Erythroblast (primary cell): ENCODE measurements at regions not wholly inside any gene's neighbourhood (a gene's known extent, or its start where the extent isn't known, plus 50 kb on each side); places are given as distances from the start of the nearest gene placed in this dataset.

Source experiments
- GATA1 ChIP-seq: IDR thresholded peaks from 2 replicates; pipeline ENCODE4 v1.6.1; 2011; ENCODE audit warnings: low read depth, mild to moderate bottlenecking, control low read depth, low read length, moderate library complexity
- POLR2A ChIP-seq: IDR thresholded peaks from 2 replicates; pipeline ENCODE4 v1.6.1; 2011; ENCODE audit warnings: mild to moderate bottlenecking, low read length

DNA sequence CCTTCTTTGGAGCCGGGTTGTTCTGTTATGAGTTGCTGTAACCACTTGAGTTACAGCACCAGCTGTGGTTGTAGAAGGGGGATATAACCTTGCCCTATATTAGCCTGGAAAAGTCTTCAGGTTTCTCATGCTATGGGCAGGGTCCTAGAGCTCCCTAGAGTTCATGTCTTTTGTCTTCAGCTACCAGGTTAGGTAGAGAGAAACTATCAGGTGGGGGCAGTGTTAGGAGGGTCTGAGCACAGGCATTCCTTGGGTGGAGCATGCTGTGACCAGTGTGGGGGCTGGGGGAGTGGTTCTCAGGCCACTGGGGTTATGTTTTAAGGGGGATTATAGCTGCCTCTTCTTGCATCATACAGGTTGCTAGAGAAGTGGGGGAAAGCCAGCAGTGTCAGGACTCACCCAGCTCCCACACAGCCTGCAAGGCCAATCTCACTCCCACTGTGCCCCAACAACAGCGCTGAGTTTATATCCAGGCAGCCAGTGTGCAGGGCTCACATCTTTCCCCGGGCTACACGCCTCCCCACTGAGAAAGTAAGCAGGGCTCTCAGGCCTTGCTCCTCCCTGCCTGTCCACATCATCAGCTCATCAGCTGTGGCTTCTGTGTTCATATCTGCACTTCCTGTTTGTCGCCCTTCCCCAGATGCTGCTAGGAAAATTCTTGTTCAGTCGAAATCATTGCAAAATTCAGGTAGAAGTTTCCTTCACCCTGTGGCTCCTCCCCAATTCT lies 133.8 kb upstream of the NRXN1 start:
- TF ChIP-seq POLR2A (no peak), GATA1 (no peak)
